ENCODE measurements at regions not wholly inside any gene's neighbourhood (a gene's known extent, or its start where the extent isn't known, plus 50 kb on each side); places are given as distances from the start of the nearest gene placed in this dataset.

GRCh38 chr10:83677795-83678194 lies 461.5 kb upstream of the GHITM start:
- TF ChIP-seq CTCF (IDR thresholded peaks at IDR 0.05; ENCODE audit: low read length) (no peak), EZH2 (IDR thresholded peaks at IDR 0.05; ENCODE audit: borderline replicate concordance, low read length) (no peak)

Data from OCI-LY1 (cell line).